GM20000 (cell line): ENCODE measurements at regions not wholly inside any gene's neighbourhood (a gene's known extent, or its start where the extent isn't known, plus 50 kb on each side); places are given as distances from the start of the nearest gene placed in this dataset.

Source experiments
- DNase-seq: peaks from one replicate; pipeline ENCODE4 v3.0.0; 2012; ENCODE audit warnings: low spot score
- CTCF ChIP-seq: IDR thresholded peaks from 2 replicates; pipeline ENCODE4 v1.5.1; 2012; ENCODE audit warnings: mild to moderate bottlenecking, control low read depth; ENCODE audit errors: extremely low read depth, missing control alignments

- no peak for TF ChIP-seq CTCF
- DNase-seq = no peak
These were observed 413.6 kb downstream of the CDH2 start for GRCh38 chr18:27763341-27763740.

DNA sequence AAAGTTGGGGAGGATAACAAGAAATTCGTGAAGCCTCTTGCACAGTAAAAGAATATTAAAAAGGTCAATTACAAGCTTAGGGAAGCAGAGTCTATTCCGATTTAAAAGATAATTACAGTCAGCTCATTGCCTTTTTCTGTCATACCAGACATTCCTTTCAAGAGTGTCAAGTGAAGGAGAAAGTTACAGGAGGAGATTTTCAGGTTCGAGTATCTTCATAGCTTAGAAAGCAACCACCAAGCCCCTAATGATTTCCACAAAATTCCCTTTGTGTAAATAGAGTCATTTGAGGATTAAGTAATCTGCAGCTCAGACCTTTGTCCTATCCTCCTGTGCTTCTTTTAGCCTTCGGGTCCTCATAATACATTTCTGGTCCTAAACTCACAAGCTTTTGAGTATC lies 414.9 kb downstream of the CDH2 start:
- no peak for TF ChIP-seq CTCF
- DNase-seq = no peak

DNA sequence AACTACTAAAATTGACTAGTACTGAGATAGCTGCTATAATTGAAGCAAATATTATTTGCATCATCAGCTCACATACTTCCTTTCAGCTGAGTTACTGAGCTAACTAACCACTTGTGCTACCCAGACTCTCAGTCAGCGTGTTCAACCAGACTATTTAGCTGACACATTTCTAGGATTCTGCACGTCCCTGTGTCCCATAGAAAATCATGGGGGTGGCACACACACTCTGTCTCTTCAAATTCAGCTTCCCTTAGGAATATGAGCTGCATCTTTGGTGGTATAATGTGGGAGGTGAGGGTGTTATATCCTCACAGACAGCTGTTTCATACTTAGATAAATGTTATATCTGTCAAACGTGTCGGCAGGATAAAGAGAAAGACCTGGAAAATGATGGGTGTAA lies 424.0 kb downstream of the CDH2 start:
- no peak for DNase-seq
- TF ChIP-seq CTCF = no peak

DNA sequence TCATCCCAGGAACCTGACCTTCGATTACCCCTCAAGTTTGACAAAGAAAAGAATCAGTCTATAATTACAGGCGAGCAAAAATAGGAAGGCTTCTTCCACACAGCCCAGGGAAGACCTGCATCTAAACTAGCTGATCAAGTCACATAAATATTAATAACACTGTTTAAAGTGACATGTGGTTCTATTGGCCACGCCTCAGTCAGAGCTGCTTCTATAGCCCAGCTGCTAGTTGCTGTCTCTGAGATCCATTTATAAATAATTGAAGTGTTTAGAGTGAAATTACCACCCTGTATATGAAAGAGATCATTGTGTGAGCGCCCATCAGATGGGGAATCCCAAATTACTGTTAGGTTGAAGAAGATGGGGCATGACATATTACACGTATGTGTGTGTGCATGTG lies 426.0 kb downstream of the CDH2 start:
- TF ChIP-seq CTCF = no peak
- no peak for DNase-seq

DNA sequence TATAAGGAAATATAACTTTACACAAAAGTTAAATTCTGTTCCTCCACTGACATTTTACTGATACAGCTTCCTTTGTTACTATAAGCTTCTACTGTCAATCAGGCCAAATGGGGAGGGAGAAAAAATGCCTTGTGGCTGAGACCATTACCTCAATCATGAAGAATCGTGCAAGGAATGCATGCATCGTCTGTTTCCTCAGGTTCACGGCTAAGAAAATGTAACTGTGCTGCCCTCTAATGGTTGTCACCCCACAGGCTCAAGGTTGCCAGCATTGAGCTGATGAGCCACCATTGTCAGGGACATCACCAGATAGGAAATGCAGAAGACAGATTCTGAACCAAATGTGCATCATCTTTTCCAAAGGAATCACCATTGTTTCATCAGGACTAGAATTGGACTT lies 426.9 kb downstream of the CDH2 start:
- peak; percentile 4 for DNase-seq
- peak; percentile 12 for TF ChIP-seq CTCF

GRCh38 chr18:27749194-27749593 lies 427.7 kb downstream of the CDH2 start:
- no peak for DNase-seq
- no peak for TF ChIP-seq CTCF

DNA sequence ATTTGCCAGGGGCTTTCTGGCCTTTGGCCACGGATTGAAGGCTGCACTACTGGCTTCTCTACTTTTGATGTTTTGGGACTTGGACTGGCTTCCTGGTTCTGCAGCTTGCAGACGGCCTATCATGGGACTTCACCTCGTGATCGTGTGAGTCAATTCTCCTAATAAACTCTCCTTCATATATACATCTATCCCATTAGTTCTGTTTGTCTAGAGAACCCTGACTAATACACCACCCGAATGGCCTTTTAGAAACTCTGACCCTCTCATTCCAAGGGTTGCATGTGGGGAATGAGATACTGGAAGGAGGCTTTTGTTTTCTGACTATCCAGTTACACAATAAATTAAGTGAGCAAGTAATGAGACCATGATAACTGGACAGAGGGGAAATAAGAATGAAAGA lies 430.7 kb downstream of the CDH2 start:
- DNase-seq = no peak
- no peak for TF ChIP-seq CTCF
